ENCODE measurements at regions not wholly inside any gene's neighbourhood (a gene's known extent, or its start where the extent isn't known, plus 50 kb on each side); places are given as distances from the start of the nearest gene placed in this dataset.

DNA sequence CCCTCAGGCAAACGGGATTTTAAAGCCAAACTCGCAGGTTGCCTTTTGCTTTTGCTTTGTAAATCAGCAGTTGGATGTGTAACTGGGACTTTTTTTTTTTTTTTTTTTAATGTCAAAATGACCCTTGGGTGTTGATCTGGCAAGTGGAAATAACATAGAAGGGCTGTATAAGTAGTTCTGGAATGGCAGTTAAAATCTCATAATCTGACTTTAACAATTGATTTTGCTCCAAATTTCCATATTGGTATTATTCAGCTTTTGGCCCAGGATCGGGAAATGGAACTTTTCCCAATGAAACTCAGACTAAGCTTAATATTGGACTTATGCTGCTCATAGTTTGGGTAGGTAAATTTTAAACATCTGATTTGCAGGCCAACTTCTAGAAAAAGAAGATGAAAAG, 346.8 kb upstream of the NUDT12 start:
- H3K36me3 ChIP-seq (ENCODE audit: control insufficient read depth in 2 of 3, insufficient read depth in 3 of 3, low read length in 3 of 3), result no peaks in the 10 kb centered on the region
- no peak overlapping the region for H3K27ac ChIP-seq (ENCODE audit: low read depth in 2 of 2, low read length in 2 of 2)
- intact Hi-C loops (cut with DNase I), result no loop called here
- FAIRE-seq (no peak), DNase-seq (no peak)
- H3K4me1 ChIP-seq (ENCODE audit: control insufficient read depth in 2 of 3, insufficient read depth in 2 of 3, low read depth in 1 of 3, low read length in 3 of 3), result no peaks in the 10 kb centered on the region
- no peaks in the 10 kb centered on the region for H3K9me3 ChIP-seq (ENCODE audit: control insufficient read depth in 2 of 3, insufficient read depth in 1 of 3, low read length in 3 of 3)
- H3K27me3 ChIP-seq (ENCODE audit: control insufficient read depth, insufficient read depth, low read length), result no peaks in the 10 kb centered on the region
- TF ChIP-seq, protein P1, sequence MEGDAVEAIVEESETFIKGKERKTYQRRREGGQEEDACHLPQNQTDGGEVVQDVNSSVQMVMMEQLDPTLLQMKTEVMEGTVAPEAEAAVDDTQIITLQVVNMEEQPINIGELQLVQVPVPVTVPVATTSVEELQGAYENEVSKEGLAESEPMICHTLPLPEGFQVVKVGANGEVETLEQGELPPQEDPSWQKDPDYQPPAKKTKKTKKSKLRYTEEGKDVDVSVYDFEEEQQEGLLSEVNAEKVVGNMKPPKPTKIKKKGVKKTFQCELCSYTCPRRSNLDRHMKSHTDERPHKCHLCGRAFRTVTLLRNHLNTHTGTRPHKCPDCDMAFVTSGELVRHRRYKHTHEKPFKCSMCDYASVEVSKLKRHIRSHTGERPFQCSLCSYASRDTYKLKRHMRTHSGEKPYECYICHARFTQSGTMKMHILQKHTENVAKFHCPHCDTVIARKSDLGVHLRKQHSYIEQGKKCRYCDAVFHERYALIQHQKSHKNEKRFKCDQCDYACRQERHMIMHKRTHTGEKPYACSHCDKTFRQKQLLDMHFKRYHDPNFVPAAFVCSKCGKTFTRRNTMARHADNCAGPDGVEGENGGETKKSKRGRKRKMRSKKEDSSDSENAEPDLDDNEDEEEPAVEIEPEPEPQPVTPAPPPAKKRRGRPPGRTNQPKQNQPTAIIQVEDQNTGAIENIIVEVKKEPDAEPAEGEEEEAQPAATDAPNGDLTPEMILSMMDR (IDR thresholded peaks at IDR 0.05; ENCODE audit: borderline replicate concordance, extremely low read depth, insufficient read depth), result no peak
- H3K9ac ChIP-seq (ENCODE audit: low read length in 3 of 3), result no peak overlapping the region
- H3K4me3 ChIP-seq (ENCODE audit: low read length in 3 of 3), result no peak overlapping the region

DNA sequence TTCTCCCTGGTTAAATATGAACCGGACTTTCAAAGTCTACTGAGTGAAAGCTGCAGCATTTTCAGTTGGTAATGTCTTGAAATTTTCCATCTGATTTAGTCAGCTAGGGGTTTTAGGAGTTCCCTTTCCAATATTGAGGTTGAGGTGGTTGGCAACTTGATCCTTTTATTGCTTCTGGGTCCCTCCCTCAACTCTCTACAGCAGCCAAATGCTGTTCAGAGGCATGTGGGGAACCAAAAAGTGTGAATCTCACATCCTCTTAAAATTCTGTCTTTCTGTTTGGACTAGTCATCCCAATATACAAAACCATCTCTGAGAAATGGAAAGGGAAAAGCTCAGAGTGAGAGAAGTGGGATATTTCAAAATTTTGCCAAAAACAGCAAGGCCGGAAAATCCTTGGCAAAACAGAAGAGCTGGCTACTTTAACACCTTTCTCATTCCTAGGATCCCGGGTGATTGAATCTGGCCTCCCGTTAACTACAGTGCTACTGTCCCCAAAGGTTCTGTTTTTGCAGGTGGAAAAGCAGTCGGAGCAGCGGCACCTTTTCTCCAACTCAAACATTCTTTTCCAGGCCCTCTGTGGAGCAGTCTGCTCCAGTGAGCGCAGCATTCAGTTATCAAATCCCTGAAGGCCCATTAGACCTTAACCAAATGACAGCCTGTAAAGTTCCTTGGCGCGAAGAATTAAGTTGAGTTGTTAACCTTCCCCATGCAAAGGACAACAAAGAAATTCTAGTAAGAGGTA, 345.9 kb upstream of the NUDT12 start:
- Histone ChIP-seq H3K4me1 (ENCODE audit: control insufficient read depth in 2 of 3, insufficient read depth in 2 of 3, low read depth in 1 of 3, low read length in 3 of 3) (no peaks in the 10 kb centered on the region), H3K9me3 (ENCODE audit: control insufficient read depth in 2 of 3, insufficient read depth in 1 of 3, low read length in 3 of 3) (no peaks in the 10 kb centered on the region), H3K9ac (ENCODE audit: low read length in 3 of 3) (no peak overlapping the region), H3K4me3 (ENCODE audit: low read length in 3 of 3) (no peak overlapping the region), H3K27me3 (ENCODE audit: control insufficient read depth, insufficient read depth, low read length) (no peaks in the 10 kb centered on the region), H3K27ac (ENCODE audit: low read depth in 2 of 2, low read length in 2 of 2) (no peak overlapping the region), H3K36me3 (ENCODE audit: control insufficient read depth in 2 of 3, insufficient read depth in 3 of 3, low read length in 3 of 3) (no peaks in the 10 kb centered on the region)
- TF ChIP-seq, protein P1 (IDR thresholded peaks at IDR 0.05; ENCODE audit: borderline replicate concordance, extremely low read depth, insufficient read depth), result no peak
- no peak for FAIRE-seq
- DNase-seq, result peak in 3 of 5 donors; percentile 42 to 76 (median 72)
- intact Hi-C loops (cut with DNase I), result no loop called here

DNA sequence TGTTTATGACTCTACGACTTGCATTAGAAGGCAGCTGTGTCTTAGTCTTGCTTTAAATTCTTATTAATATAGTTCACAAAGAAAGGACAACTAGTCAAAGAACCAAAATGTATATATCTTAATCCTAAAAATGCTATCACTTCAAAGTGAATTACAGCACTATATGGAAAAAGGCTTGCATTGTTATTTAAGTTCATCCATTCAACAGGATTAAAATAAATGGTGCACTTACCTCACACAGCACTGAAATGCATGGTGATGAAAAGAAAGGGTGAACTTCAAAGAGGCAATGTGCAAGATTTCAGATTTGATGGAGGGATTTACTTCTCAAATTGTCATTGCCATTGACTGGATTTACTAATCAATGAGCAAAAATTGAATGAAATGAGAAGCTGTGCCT, 344.4 kb upstream of the NUDT12 start:
- no peaks in the 10 kb centered on the region for H3K4me1 ChIP-seq (ENCODE audit: control insufficient read depth in 2 of 3, insufficient read depth in 2 of 3, low read depth in 1 of 3, low read length in 3 of 3)
- no peaks in the 10 kb centered on the region for H3K9me3 ChIP-seq (ENCODE audit: control insufficient read depth in 2 of 3, insufficient read depth in 1 of 3, low read length in 3 of 3)
- no peaks in the 10 kb centered on the region for H3K36me3 ChIP-seq (ENCODE audit: control insufficient read depth in 2 of 3, insufficient read depth in 3 of 3, low read length in 3 of 3)
- FAIRE-seq (no peak), DNase-seq (no peak)
- H3K27me3 ChIP-seq (ENCODE audit: control insufficient read depth, insufficient read depth, low read length), result no peaks in the 10 kb centered on the region
- H3K27ac ChIP-seq (ENCODE audit: low read depth in 2 of 2, low read length in 2 of 2), result no peak overlapping the region
- no peak overlapping the region for H3K9ac ChIP-seq (ENCODE audit: low read length in 3 of 3)
- TF ChIP-seq, protein P1 (IDR thresholded peaks at IDR 0.05; ENCODE audit: borderline replicate concordance, extremely low read depth, insufficient read depth), result no peak
- no peak overlapping the region for H3K4me3 ChIP-seq (ENCODE audit: low read length in 3 of 3)
- intact Hi-C loops (cut with DNase I), result no loop called here

DNA sequence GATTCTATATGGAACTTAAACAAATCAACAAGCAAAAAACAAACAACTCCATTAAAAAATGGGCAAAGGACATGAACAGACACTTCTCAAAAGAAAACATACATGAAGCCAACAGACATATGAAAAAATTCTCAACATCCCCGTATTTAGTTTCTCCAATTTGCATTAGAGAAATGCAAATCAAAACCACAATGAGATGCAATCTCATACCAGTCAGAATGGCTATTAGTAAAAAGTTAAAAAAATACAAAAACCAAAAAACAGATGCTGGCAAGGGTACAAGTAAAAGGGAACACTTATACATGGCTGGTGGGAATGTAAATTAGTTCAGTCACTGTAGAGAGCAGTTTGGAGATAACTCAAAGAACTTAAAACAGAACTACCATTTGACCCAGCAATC, 342.1 kb upstream of the NUDT12 start:
- intact Hi-C loops (cut with DNase I), result no loop called here
- H3K4me3 ChIP-seq (ENCODE audit: low read length in 3 of 3), result no peak overlapping the region
- TF ChIP-seq, protein P1 (IDR thresholded peaks at IDR 0.05; ENCODE audit: borderline replicate concordance, extremely low read depth, insufficient read depth), result no peak
- no peak for DNase-seq
- H3K36me3 ChIP-seq (ENCODE audit: control insufficient read depth in 2 of 3, insufficient read depth in 3 of 3, low read length in 3 of 3), result no peaks in the 10 kb centered on the region
- no peak overlapping the region for H3K9ac ChIP-seq (ENCODE audit: low read length in 3 of 3)
- H3K27me3 ChIP-seq (ENCODE audit: control insufficient read depth, insufficient read depth, low read length), result no peaks in the 10 kb centered on the region
- H3K4me1 ChIP-seq (ENCODE audit: control insufficient read depth in 2 of 3, insufficient read depth in 2 of 3, low read depth in 1 of 3, low read length in 3 of 3), result no peaks in the 10 kb centered on the region
- FAIRE-seq, result no peak
- no peaks in the 10 kb centered on the region for H3K9me3 ChIP-seq (ENCODE audit: control insufficient read depth in 2 of 3, insufficient read depth in 1 of 3, low read length in 3 of 3)
- no peak overlapping the region for H3K27ac ChIP-seq (ENCODE audit: low read depth in 2 of 2, low read length in 2 of 2)
